Activated CD8-positive, alpha-beta T cell treated with anti-CD3 and anti-CD28 coated beads for 36 hours (primary cell): ENCODE measurements at regions not wholly inside any gene's neighbourhood (a gene's known extent, or its start where the extent isn't known, plus 50 kb on each side); places are given as distances from the start of the nearest gene placed in this dataset.
"Not testable (repeated sequence)": the region's sequence is repeated elsewhere in the genome, so short reads cannot be mapped to it uniquely, and the experiment has no call there.

Experiments
- ATAC-seq: fragments of 200-7000 bp; cut with Tn5 transposase; one replicate; pipeline ENCODE4 v1.10.0; 2021; ENCODE audit warnings: mild to moderate bottlenecking, moderate library complexity
- CTCF ChIA-PET: fragments of 350-600 bp; sonication (Branson Sonifier 250); formaldehyde crosslinking; loops from one replicate; lab custom pipeline; 2021; ENCODE audit warnings: antibody characterized with exemption; lab: Charles Lee
- POLR2A ChIA-PET: fragments of 350-600 bp; sonication (Branson Sonifier 250); formaldehyde crosslinking; loops from one replicate; lab custom pipeline; 2021; ENCODE audit warnings: antibody characterized with exemption; lab: Charles Lee
- DNase-seq: peaks from one replicate; pipeline ENCODE4 v3.0.0-alpha.2; 2020
- H3K27ac Mint-ChIP-seq: one replicate; pipeline ENCODE4 v1.8.0; 2021; ENCODE audit warnings: mild to moderate bottlenecking, mixed read lengths
- H3K27me3 Mint-ChIP-seq: one replicate; pipeline ENCODE4 v1.8.0; 2021; ENCODE audit warnings: mixed read lengths
- H3K36me3 Mint-ChIP-seq: one replicate; pipeline ENCODE4 v1.8.0; 2021; ENCODE audit warnings: low read depth, mixed read lengths
- H3K4me1 Mint-ChIP-seq: one replicate; pipeline ENCODE4 v1.8.0; 2021; ENCODE audit warnings: low read depth, mixed read lengths
- H3K4me3 Mint-ChIP-seq: one replicate; pipeline ENCODE4 v1.8.0; 2021; ENCODE audit warnings: mild to moderate bottlenecking, moderate library complexity, mixed read lengths
- H3K9me3 Mint-ChIP-seq: one replicate; pipeline ENCODE4 v1.8.0; 2021; ENCODE audit warnings: mixed read lengths
- CTCF ChIP-seq: fragments of 200-600 bp; IDR thresholded peaks from one replicate; pipeline ENCODE4 v1.8.0; 2022; ENCODE audit warnings: antibody characterized with exemption, mild to moderate bottlenecking
- intact Hi-C: fragments of 100-400 bp; cut with micrococcal nuclease; formaldehyde crosslinking; loops from one replicate; pipeline ENCODE4 v1.10.0; 2022

GRCh38 chr2:76697439-76697838 lies 824.7 kb downstream of the LRRTM4 start:
- H3K4me1 Mint-ChIP-seq, intact Hi-C loops, CTCF ChIA-PET, H3K27me3 Mint-ChIP-seq, H3K9me3 Mint-ChIP-seq, H3K36me3 Mint-ChIP-seq, H3K27ac Mint-ChIP-seq, POLR2A ChIA-PET, DNase-seq, H3K4me3 Mint-ChIP-seq, ATAC-seq: not testable (repeated sequence)

GRCh38 chr2:76692908-76693307 lies 829.3 kb downstream of the LRRTM4 start:
- no peak overlapping the region for H3K27ac Mint-ChIP-seq
- no peak for ATAC-seq
- H3K27me3 Mint-ChIP-seq, result no peaks in the 10 kb centered on the region
- ChIA-PET POLR2A (no interaction called here), CTCF (no interaction called here)
- DNase-seq, result no peak
- TF ChIP-seq CTCF, result no peak
- H3K4me1 Mint-ChIP-seq, result no peaks in the 10 kb centered on the region
- intact Hi-C loops, result no loop called here
- H3K9me3 Mint-ChIP-seq, result peaks cover 3% of the 10 kb centered on the region
- H3K4me3 Mint-ChIP-seq, result no peak overlapping the region
- H3K36me3 Mint-ChIP-seq, result no peaks in the 10 kb centered on the region

GRCh38 chr2:76688732-76689131 lies 833.4 kb downstream of the LRRTM4 start:
- no peak for ATAC-seq
- peaks cover 8% of the 10 kb centered on the region for H3K9me3 Mint-ChIP-seq
- H3K27me3 Mint-ChIP-seq, result no peaks in the 10 kb centered on the region
- CTCF ChIA-PET, result no interaction called here
- H3K4me1 Mint-ChIP-seq, result no peaks in the 10 kb centered on the region
- DNase-seq, result no peak
- no peak overlapping the region for H3K27ac Mint-ChIP-seq
- no peak for TF ChIP-seq CTCF
- no peaks in the 10 kb centered on the region for H3K36me3 Mint-ChIP-seq
- H3K4me3 Mint-ChIP-seq, result no peak overlapping the region
- intact Hi-C loops, result no loop called here
- POLR2A ChIA-PET, result no interaction called here

GRCh38 chr2:76687923-76688322 lies 834.3 kb downstream of the LRRTM4 start:
- no peak for ATAC-seq
- intact Hi-C loops, result no loop called here
- POLR2A ChIA-PET, result no interaction called here
- Mint-ChIP-seq H3K36me3 (no peaks in the 10 kb centered on the region), H3K27ac (no peak overlapping the region), H3K9me3 (peaks cover 8% of the 10 kb centered on the region), H3K27me3 (no peaks in the 10 kb centered on the region), H3K4me1 (no peaks in the 10 kb centered on the region), H3K4me3 (no peak overlapping the region)
- no peak for DNase-seq
- TF ChIP-seq CTCF, result no peak
- CTCF ChIA-PET, result no interaction called here

GRCh38 chr2:76684756-76685155 lies 837.4 kb downstream of the LRRTM4 start:
- Mint-ChIP-seq H3K9me3 (peaks cover 16% of the 10 kb centered on the region), H3K36me3 (no peaks in the 10 kb centered on the region), H3K4me1 (no peaks in the 10 kb centered on the region), H3K4me3 (no peak overlapping the region), H3K27me3 (no peaks in the 10 kb centered on the region), H3K27ac (no peak overlapping the region)
- ATAC-seq, result no peak
- no peak for DNase-seq
- TF ChIP-seq CTCF, result no peak
- ChIA-PET CTCF (no interaction called here), POLR2A (no interaction called here)
- intact Hi-C loops, result no loop called here

GRCh38 chr2:76679025-76679396 lies 843.2 kb downstream of the LRRTM4 start:
- Mint-ChIP-seq H3K27me3 (no peaks in the 10 kb centered on the region), H3K9me3 (peaks cover 8% of the 10 kb centered on the region), H3K4me3 (no peak overlapping the region), H3K36me3 (no peaks in the 10 kb centered on the region), H3K27ac (no peak overlapping the region), H3K4me1 (no peaks in the 10 kb centered on the region)
- CTCF ChIA-PET, result no interaction called here
- intact Hi-C loops, result no loop called here
- POLR2A ChIA-PET, result no interaction called here
- DNase-seq, result no peak
- ATAC-seq, result no peak
- no peak for TF ChIP-seq CTCF
